GM12875 (cell line): ENCODE measurements at regions not wholly inside any gene's neighbourhood (a gene's known extent, or its start where the extent isn't known, plus 50 kb on each side); places are given as distances from the start of the nearest gene placed in this dataset.

Experiments used
- H3K4me3 ChIP-seq: one replicate; pipeline ENCODE4 v1.5.1; 2011; ENCODE audit warnings: low read depth, low read length, control low read depth
- CTCF ChIP-seq: IDR thresholded peaks from 2 replicates; pipeline ENCODE4 v1.5.1; 2011; ENCODE audit warnings: low read depth, mild to moderate bottlenecking, control low read depth, inconsistent platforms, low read length, moderate library complexity, borderline replicate concordance; ENCODE audit not compliant: insufficient read depth

- H3K4me3 ChIP-seq, result no peak overlapping the region
- TF ChIP-seq CTCF, result no peak
These were observed 61.8 kb upstream of the DIO3 start for GRCh38 chr14:101499513-101499912.

GRCh38 chr14:101500061-101500460, 61.2 kb upstream of the DIO3 start:
- no peak overlapping the region for H3K4me3 ChIP-seq
- no peak for TF ChIP-seq CTCF

GRCh38 chr14:101500681-101501080, 60.6 kb upstream of the DIO3 start:
- TF ChIP-seq CTCF, result no peak
- no peak overlapping the region for H3K4me3 ChIP-seq

- no peak for TF ChIP-seq CTCF
These were observed 60.0 kb upstream of the DIO3 start for GRCh38 chr14:101501341-101501740.

GRCh38 chr14:101501858-101502615, 59.3 kb upstream of the DIO3 start:
- no peak overlapping the region for H3K4me3 ChIP-seq

More at GRCh38 chr14:101501341-101501740, 60.0 kb upstream of the DIO3 start:
- H3K4me3 ChIP-seq, result no peak overlapping the region

GRCh38 chr14:101502761-101503392, 58.4 kb upstream of the DIO3 start:
- no peak for TF ChIP-seq CTCF
- H3K4me3 ChIP-seq, result no peak overlapping the region

More at GRCh38 chr14:101501858-101502615, 59.3 kb upstream of the DIO3 start:
- TF ChIP-seq CTCF, result no peak

- TF ChIP-seq CTCF, result no peak
These were observed 57.7 kb upstream of the DIO3 start for GRCh38 chr14:101503431-101504095.

More at GRCh38 chr14:101503431-101504095, 57.7 kb upstream of the DIO3 start:
- H3K4me3 ChIP-seq, result no peak overlapping the region
